Activated naive CD4-positive, alpha-beta T cell treated with anti-CD3 and anti-CD28 coated beads for 36 hours (primary cell): ENCODE measurements at regions not wholly inside any gene's neighbourhood (a gene's known extent, or its start where the extent isn't known, plus 50 kb on each side); places are given as distances from the start of the nearest gene placed in this dataset.

Source experiments
- CTCF ChIA-PET: fragments of 350-600 bp; sonication (Branson Sonifier 250); formaldehyde crosslinking; loops from one replicate; lab custom pipeline; 2021; ENCODE audit warnings: antibody characterized with exemption; lab: Charles Lee
- DNase-seq: peaks from one replicate; pipeline ENCODE4 v3.0.0-alpha.2; 2020
- H3K27ac Mint-ChIP-seq: one replicate; pipeline ENCODE4 v1.8.0; 2021; ENCODE audit warnings: mild to moderate bottlenecking, mixed read lengths
- H3K27me3 Mint-ChIP-seq: one replicate; pipeline ENCODE4 v1.8.0; 2021; ENCODE audit warnings: low read depth, mixed read lengths
- H3K36me3 Mint-ChIP-seq: one replicate; pipeline ENCODE4 v1.8.0; 2021; ENCODE audit warnings: low read depth, mixed read lengths
- H3K4me1 Mint-ChIP-seq: one replicate; pipeline ENCODE4 v1.8.0; 2021; ENCODE audit warnings: low read depth, mixed read lengths
- H3K4me3 Mint-ChIP-seq: one replicate; pipeline ENCODE4 v1.8.0; 2021; ENCODE audit warnings: mild to moderate bottlenecking, moderate library complexity, mixed read lengths
- H3K9me3 Mint-ChIP-seq: one replicate; pipeline ENCODE4 v1.8.0; 2021; ENCODE audit warnings: mixed read lengths
- intact Hi-C: fragments of 100-400 bp; cut with micrococcal nuclease; formaldehyde crosslinking; loops from one replicate; pipeline ENCODE4 v1.15.1; 2023

DNA sequence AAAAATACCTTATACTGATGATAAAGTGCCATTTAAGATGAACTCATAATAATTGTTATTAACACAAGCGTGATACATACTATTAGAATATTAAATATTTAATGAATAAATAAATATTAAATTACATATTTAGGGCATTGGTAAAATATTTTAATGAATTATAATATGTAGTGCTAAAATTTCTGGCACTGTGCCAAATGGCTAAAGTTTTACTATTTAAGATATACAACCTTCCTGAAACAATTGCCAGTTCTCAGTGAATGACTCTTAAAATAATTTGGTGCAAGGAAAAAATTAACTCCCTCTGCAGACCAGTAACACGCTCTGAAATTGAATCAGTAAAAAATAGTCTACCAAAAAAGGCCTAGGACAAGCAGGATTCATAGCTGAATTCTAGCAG is 428.9 kb upstream of the ATXN7L3B start:
- H3K9me3 Mint-ChIP-seq, result no peaks in the 10 kb centered on the region
- intact Hi-C loops, result no loop called here

DNA sequence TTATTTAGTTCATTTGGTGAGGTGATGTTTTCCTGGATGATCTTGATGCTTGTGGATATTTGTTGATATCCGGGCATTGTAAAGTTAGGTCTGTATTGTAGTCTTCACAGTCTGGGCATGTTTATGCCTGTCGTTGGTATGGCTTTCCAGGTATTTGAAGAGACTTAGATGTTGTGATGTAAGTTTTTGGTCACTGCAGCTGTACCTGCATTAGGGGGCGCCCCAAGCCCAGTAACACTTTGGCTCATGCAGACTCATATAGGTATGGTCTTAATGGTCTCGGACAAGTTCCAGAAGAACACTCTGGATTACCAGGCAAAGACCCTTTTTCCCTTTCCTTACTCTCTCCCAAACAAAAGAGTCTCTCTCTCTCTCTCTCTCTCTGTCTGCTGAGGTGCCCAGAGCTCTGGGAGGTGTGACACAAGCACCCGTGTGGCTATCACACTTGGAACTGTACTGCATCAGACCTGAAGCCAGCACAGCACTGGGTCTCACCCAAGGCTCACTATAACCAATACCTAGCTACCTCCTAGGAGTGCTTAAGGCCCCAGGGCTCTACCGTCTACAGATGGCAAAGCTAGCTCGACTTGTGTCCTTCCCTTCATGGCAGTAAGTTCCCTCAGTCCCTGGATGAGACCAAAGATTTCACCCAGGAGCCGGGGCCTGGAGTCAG is 425.8 kb upstream of the ATXN7L3B start:
- intact Hi-C loops, result loop anchor here (1.0 to 5.0 kb wide), 2 partner anchors 300 to 425 kb away; partner anchors contain the start of gene ATXN7L3B
- peak; percentile 10 for DNase-seq

More for the DNA sequence above, 428.9 kb upstream of the ATXN7L3B start:
- Mint-ChIP-seq H3K4me1 (no peaks in the 10 kb centered on the region), H3K4me3 (no peak overlapping the region), H3K27ac (no peak overlapping the region), H3K36me3 (no peaks in the 10 kb centered on the region), H3K27me3 (no peaks in the 10 kb centered on the region)
- DNase-seq, result no peak
- CTCF ChIA-PET, result no interaction called here

DNA sequence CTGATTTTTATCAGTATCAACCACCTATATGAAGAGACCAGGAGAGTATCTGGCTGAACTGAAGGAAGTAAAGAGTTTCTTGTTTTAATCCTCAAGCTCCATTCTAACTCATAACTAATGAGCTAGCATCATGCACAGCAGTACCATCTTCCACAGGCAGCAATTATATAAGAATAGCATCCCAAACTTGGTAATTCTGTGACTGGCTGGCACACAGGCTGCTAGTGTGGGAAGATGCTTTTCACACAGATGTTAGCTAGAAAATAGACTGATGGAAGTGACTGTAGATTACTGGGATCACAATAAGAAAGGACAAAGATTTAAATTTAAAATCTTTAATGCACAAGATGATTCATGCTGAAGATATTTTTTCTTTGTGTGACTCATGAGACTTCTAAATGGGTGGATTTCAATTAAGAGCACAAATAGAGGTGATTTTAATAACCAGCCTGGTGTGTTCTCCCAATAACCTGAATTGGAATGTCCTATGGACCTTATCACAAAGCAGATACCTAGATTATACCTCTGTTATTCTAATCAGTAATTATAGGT is 417.7 kb upstream of the ATXN7L3B start:
- no peak overlapping the region for H3K27ac Mint-ChIP-seq
- CTCF ChIA-PET, result no interaction called here

More for the DNA sequence above, 425.8 kb upstream of the ATXN7L3B start:
- Mint-ChIP-seq H3K27ac (no peak overlapping the region), H3K27me3 (no peaks in the 10 kb centered on the region), H3K4me3 (no peak overlapping the region), H3K36me3 (no peaks in the 10 kb centered on the region), H3K9me3 (no peaks in the 10 kb centered on the region), H3K4me1 (no peaks in the 10 kb centered on the region)
- CTCF ChIA-PET, result interaction anchor here (1.0 kb wide), 1 partner anchor 304 kb away, joined by 3 read pairs; no protein-coding TSS in a partner anchor

DNA sequence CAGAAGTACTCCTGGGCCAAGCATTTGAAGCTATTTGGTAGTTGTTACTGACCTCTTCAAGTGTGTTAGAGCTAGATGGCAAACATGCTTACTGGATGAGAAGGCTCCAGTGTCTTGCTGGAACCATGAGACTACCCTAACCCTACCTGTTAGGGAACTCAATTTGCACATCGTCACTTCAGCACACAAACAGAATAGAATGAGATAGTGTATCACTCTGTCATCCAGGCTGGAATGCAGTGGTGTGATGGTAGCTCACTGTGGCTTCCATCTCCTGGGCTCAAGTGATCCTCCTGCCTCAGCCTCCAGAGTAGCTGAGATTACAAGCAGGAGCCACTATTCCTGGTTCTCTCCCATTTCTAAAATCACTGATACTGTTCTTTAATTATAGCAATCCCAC is 417.0 kb upstream of the ATXN7L3B start:
- Mint-ChIP-seq H3K27ac (no peak overlapping the region), H3K4me1 (no peaks in the 10 kb centered on the region), H3K36me3 (no peaks in the 10 kb centered on the region), H3K4me3 (no peak overlapping the region), H3K9me3 (no peaks in the 10 kb centered on the region), H3K27me3 (no peaks in the 10 kb centered on the region)
- intact Hi-C loops, result no loop called here
- CTCF ChIA-PET, result no interaction called here
- no peak for DNase-seq

More for the DNA sequence above, 417.7 kb upstream of the ATXN7L3B start:
- H3K9me3 Mint-ChIP-seq, result no peaks in the 10 kb centered on the region
- H3K4me1 Mint-ChIP-seq, result no peaks in the 10 kb centered on the region
- H3K27me3 Mint-ChIP-seq, result no peaks in the 10 kb centered on the region
- intact Hi-C loops, result no loop called here
- DNase-seq, result no peak
- no peak overlapping the region for H3K4me3 Mint-ChIP-seq
- no peaks in the 10 kb centered on the region for H3K36me3 Mint-ChIP-seq

DNA sequence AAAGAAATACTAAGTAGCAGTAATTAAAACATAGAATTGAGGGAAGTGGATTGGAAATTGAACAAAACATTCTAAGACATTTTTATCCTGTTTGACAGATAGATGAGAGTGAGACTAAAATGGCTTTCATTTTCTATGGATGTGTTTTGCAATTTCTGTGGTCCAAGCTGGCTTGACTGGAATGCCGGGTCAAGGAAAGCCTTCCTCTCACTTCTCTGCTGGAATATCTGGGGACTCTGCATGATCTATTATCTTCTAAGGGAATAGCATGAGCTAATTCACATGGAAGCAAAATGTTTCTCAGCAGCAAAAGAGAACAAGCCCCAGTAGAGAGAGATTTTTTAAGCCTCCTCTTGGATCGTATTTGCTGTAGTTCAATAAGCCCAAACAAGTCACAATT is 407.9 kb upstream of the ATXN7L3B start:
- Mint-ChIP-seq H3K4me3 (no peak overlapping the region), H3K27me3 (no peaks in the 10 kb centered on the region)
- CTCF ChIA-PET, result no interaction called here

DNA sequence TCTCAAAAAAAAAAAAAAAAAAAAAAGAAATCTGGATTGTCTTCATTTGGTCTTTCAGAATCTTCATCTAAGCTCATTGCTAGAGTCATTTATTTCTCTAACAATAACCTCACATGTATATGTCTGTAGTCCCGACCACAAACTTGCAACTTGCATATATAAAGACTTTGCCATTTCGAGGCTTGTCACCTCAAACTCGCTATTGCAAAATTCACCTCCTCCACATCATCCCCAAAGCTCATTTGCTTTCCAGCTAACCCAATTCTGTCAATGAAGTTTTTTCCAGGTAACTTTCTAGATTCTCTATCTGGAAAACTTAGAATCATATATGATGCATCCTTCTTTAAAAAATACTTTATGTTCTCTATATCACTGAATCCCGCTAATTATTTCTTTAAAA is 393.2 kb upstream of the ATXN7L3B start:
- no peaks in the 10 kb centered on the region for H3K4me1 Mint-ChIP-seq
- no peak for DNase-seq
- H3K27me3 Mint-ChIP-seq, result no peaks in the 10 kb centered on the region
- H3K27ac Mint-ChIP-seq, result no peak overlapping the region
- H3K4me3 Mint-ChIP-seq, result no peak overlapping the region
- H3K36me3 Mint-ChIP-seq, result no peaks in the 10 kb centered on the region
- intact Hi-C loops, result no loop called here
- no peaks in the 10 kb centered on the region for H3K9me3 Mint-ChIP-seq
- CTCF ChIA-PET, result no interaction called here

More for the DNA sequence above, 407.9 kb upstream of the ATXN7L3B start:
- Mint-ChIP-seq H3K4me1 (no peaks in the 10 kb centered on the region), H3K9me3 (peaks cover 3% of the 10 kb centered on the region), H3K36me3 (no peaks in the 10 kb centered on the region), H3K27ac (no peak overlapping the region)
- no peak for DNase-seq
- intact Hi-C loops, result no loop called here

DNA sequence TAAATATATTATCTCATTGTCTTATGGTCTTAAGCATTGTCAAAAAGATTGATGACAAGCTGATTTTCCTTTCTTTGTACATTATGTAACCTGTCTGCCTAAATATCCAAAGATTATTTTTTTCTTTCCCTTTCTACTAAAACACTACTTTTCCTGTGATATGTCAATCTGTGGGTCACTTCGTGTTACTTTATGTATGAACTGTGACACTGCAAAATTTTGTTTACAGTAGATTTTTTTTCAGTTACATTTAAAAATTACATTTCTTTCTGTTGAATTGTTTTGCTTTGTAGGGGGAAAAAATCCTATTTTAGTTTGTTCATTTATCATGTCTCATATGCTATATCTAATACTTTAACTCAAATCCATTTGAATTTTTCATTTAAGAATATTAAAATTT is 392.3 kb upstream of the ATXN7L3B start:
- intact Hi-C loops, result no loop called here
- CTCF ChIA-PET, result no interaction called here

DNA sequence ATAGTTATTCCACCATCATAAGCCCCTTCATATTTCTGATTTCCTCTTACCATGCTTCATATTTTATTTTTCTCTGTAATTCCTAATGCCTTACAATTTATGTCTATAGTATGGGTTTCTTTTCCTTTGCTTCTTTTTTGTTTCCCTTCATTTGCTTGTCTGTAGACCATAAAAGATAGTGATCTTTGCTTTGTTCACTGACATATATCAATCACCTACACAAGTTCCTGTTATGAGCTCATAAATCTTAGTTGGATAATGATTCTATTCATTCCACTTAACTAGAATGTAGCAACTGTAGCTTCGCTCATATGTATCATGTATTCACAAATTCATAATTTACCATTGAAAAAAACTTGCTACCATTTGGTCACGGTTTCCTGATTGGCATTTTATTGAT is 388.8 kb upstream of the ATXN7L3B start:
- no peaks in the 10 kb centered on the region for H3K4me1 Mint-ChIP-seq
- intact Hi-C loops, result no loop called here
- H3K27me3 Mint-ChIP-seq, result no peaks in the 10 kb centered on the region
- H3K27ac Mint-ChIP-seq, result no peak overlapping the region
- H3K36me3 Mint-ChIP-seq, result no peaks in the 10 kb centered on the region
- H3K4me3 Mint-ChIP-seq, result no peak overlapping the region
- CTCF ChIA-PET, result no interaction called here
- DNase-seq, result no peak
- H3K9me3 Mint-ChIP-seq, result peaks cover 1% of the 10 kb centered on the region

More for the DNA sequence above, 392.3 kb upstream of the ATXN7L3B start:
- DNase-seq, result no peak
- H3K9me3 Mint-ChIP-seq, result no peaks in the 10 kb centered on the region
- H3K4me1 Mint-ChIP-seq, result no peaks in the 10 kb centered on the region
- no peak overlapping the region for H3K27ac Mint-ChIP-seq
- no peak overlapping the region for H3K4me3 Mint-ChIP-seq
- H3K27me3 Mint-ChIP-seq, result no peaks in the 10 kb centered on the region
- no peaks in the 10 kb centered on the region for H3K36me3 Mint-ChIP-seq

DNA sequence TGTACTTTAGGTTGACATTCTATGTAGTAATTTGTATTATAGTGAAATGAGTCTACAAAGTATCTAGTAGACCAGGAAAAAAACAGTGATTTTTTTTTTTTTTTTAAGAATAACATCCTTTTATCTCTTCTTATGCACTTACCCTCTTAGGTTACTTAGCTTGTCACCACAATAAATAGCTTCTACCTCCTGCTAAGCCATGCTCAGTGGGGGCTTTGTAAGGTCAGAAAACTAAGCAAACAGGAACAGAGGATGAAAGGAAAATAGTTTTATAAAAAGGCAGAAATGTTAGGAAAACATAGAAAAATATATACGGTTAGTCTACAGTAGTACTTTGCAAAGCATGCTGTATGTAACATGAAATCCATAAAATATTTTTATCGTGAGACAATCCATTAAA is 385.3 kb upstream of the ATXN7L3B start:
- intact Hi-C loops, result no loop called here
- Mint-ChIP-seq H3K9me3 (peaks cover 1% of the 10 kb centered on the region), H3K4me1 (no peaks in the 10 kb centered on the region), H3K4me3 (no peak overlapping the region), H3K36me3 (no peaks in the 10 kb centered on the region), H3K27ac (no peak overlapping the region), H3K27me3 (no peaks in the 10 kb centered on the region)
- DNase-seq, result no peak
- CTCF ChIA-PET, result no interaction called here

DNA sequence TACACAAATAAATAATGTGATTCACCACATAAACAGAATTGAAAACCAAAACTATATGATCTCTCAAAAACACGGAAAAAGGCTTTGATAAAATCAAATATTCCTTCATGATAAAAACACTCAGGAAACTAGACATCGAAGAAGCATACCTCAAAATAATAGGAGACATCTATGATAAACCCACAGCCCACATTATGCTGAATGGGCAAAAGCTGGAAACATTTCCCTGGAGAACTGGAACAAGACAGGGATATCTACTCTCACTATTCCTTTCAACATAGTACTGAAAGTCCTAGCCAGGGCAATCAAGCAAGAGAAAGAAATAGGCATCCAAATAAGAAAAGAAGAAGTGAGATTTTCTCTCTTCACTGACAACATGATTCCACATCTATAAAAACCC is 371.5 kb upstream of the ATXN7L3B start:
- no peaks in the 10 kb centered on the region for H3K27me3 Mint-ChIP-seq
- H3K9me3 Mint-ChIP-seq, result peaks cover 1% of the 10 kb centered on the region
- H3K4me1 Mint-ChIP-seq, result no peaks in the 10 kb centered on the region
- intact Hi-C loops, result no loop called here
- no peak overlapping the region for H3K4me3 Mint-ChIP-seq
- CTCF ChIA-PET, result no interaction called here
- no peaks in the 10 kb centered on the region for H3K36me3 Mint-ChIP-seq
- DNase-seq, result no peak
- H3K27ac Mint-ChIP-seq, result no peak overlapping the region

DNA sequence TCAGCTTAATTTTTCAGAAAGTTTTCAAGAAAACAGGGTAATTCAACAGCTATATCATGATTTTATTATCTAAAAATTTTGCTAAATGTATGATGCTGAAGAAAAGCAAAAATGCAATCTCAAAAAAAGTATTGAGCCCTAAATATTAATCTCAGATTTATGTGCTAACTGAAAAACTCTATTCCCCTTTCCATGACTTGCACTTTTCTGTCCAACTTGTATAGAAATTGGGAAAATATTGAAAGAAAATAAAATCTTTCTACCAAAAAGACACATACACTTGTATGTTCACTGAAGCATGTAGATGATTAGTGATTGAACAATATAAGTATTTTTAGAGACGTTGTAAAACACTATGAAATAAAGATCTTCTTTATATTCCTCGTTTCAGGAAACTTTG is 368.0 kb upstream of the ATXN7L3B start:
- no peaks in the 10 kb centered on the region for H3K4me1 Mint-ChIP-seq
- CTCF ChIA-PET, result no interaction called here
- H3K36me3 Mint-ChIP-seq, result no peaks in the 10 kb centered on the region
- H3K27me3 Mint-ChIP-seq, result no peaks in the 10 kb centered on the region
- H3K27ac Mint-ChIP-seq, result no peak overlapping the region
- no peak overlapping the region for H3K4me3 Mint-ChIP-seq
- peaks cover 3% of the 10 kb centered on the region for H3K9me3 Mint-ChIP-seq
- intact Hi-C loops, result no loop called here
- DNase-seq, result no peak

DNA sequence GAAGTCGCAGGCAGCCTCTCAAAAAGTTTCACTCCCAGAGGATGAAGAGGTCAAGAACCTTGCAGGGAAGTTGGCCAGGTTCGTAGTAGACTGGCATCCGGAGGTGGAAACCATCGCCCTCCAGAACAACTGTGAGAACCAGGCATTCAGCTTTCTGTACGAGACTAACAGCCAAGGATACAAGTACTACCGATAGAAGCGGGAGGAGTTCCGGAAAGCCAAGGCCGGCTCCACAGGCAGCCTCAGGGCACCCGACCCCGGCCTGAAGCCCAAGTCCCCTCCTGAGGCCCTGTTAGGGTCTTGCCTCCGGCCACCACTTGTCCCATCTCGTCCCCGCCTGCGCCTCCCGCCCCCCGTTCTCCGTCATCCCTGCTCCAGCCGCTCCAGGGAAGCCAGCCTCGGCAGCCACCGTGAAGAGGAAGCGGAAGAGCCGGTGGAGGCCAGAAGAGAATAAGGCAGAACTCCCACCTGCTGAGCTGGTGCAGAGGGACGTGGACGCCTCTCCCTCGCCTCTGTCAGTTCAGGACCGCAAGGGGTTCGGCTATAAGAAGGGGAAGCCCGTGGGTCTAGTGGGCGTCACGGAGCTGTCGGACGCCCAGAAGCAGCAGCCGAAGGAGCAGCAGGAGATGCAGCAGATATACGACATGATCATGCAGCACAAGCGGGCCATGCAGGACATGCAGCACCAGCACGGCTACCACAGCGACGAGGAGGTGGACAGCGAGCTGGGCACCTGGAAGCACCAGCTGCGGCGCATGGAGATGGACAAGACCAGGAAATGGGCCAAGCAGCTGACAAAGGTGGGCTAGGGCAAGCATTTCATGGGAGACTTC is 366.8 kb upstream of the ATXN7L3B start:
- Mint-ChIP-seq H3K9me3 (peaks cover 8% of the 10 kb centered on the region), H3K27me3 (no peaks in the 10 kb centered on the region), H3K4me1 (no peaks in the 10 kb centered on the region), H3K36me3 (no peaks in the 10 kb centered on the region), H3K4me3 (no peak overlapping the region), H3K27ac (no peak overlapping the region)
- intact Hi-C loops, result no loop called here
- DNase-seq, result no peak
- CTCF ChIA-PET, result no interaction called here
